Ascending aorta (tissue), 2 donors: ENCODE measurements at regions not wholly inside any gene's neighbourhood (a gene's known extent, or its start where the extent isn't known, plus 50 kb on each side); places are given as distances from the start of the nearest gene placed in this dataset.

Experiments used
- DNase-seq, 2 donors: peaks; one replicate each; pipeline ENCODE4 v3.0.0-alpha.2; 2019; ENCODE audit warnings: low spot score in 2 of 2
- H3K27ac ChIP-seq, 2 donors: fragments of 200-600 bp; sonication (generic); one replicate each; pipeline ENCODE4 v1.5.1; 2016 to 2017; ENCODE audit warnings: mild to moderate bottlenecking in 1 of 2
- H3K27me3 ChIP-seq: fragments of 200-600 bp; sonication (generic); one replicate; pipeline ENCODE4 v1.5.1; 2017
- H3K36me3 ChIP-seq, 2 donors: fragments of 200-600 bp; sonication (generic); one replicate each; pipeline ENCODE4 v1.5.1; 2016
- H3K4me1 ChIP-seq, 2 donors: fragments of 200-600 bp; sonication (generic); one replicate each; pipeline ENCODE4 v1.5.1; 2016 to 2017; ENCODE audit warnings: mild to moderate bottlenecking in 1 of 2
- H3K4me3 ChIP-seq, 2 donors: fragments of 200-600 bp; sonication (generic); one replicate each; pipeline ENCODE4 v1.5.1; 2016 to 2017; ENCODE audit warnings: mild to moderate bottlenecking in 1 of 2
- H3K9me3 ChIP-seq, 2 donors: fragments of 200-600 bp; sonication (generic); one replicate each; pipeline ENCODE4 v1.5.1; 2016
- CTCF ChIP-seq, 3 experiments: fragments of 200-600 bp in 2 of 3; fragments of 450-650 bp in 1 of 3; sonication (generic) in 2 of 3; IDR thresholded peaks; one replicate each; pipeline ENCODE4 v1.5.1; 2016 to 2019; ENCODE audit warnings: antibody characterized with exemption in 3 of 3, mild to moderate bottlenecking in 1 of 3, moderate library complexity in 1 of 3
- intact Hi-C: fragments of 100-400 bp; cut with DNase I; formaldehyde crosslinking; loops from one replicate; pipeline ENCODE4 v1.15.1; 2023

- TF ChIP-seq CTCF (IDR thresholded peaks at IDR 0.05): no peak
- H3K27me3 ChIP-seq: no peaks in the 10 kb centered on the region
- intact Hi-C loops: no loop called here
- H3K9me3 ChIP-seq: no peaks in the 10 kb centered on the region
- no peak for DNase-seq
- H3K27ac ChIP-seq: no peak overlapping the region
- no peaks in the 10 kb centered on the region for H3K36me3 ChIP-seq
- no peaks in the 10 kb centered on the region for H3K4me1 ChIP-seq
- no peak overlapping the region for H3K4me3 ChIP-seq
Measured at GRCh38 chr20:22245139-22245538, 339.2 kb downstream of the FOXA2 start.

- H3K27me3 ChIP-seq: no peaks in the 10 kb centered on the region
- intact Hi-C loops: no loop called here
- no peak for TF ChIP-seq CTCF (IDR thresholded peaks at IDR 0.05)
- no peaks in the 10 kb centered on the region for H3K36me3 ChIP-seq
- H3K4me3 ChIP-seq: no peak overlapping the region
- no peak for DNase-seq
- no peak overlapping the region for H3K27ac ChIP-seq
- H3K4me1 ChIP-seq: no peaks in the 10 kb centered on the region
- no peaks in the 10 kb centered on the region for H3K9me3 ChIP-seq
Measured at GRCh38 chr20:22243067-22243466, 341.3 kb downstream of the FOXA2 start.

DNA sequence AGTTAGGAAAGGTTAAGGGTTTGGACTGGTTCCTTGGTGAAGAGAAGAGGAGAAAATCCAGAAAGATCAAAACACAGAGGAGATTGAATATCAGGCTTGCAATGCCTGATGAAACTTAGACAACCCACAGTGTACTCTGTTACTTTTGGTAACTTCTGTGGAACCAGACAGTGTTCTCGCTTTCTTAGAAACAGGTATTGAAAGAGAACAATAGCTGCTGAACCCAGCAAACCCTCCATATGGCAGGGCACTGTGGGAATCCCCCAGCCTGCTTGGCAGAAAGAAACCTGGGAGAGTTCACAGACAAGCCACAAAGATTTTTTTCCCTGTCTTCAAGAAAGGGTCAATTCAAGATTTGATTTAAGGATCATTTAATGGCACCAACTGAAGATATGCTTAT is 342.8 kb downstream of the FOXA2 start:
- H3K4me3 ChIP-seq: no peak overlapping the region
- no peaks in the 10 kb centered on the region for H3K9me3 ChIP-seq
- DNase-seq: no peak
- H3K27ac ChIP-seq: no peak overlapping the region
- no peaks in the 10 kb centered on the region for H3K4me1 ChIP-seq
- no peak for TF ChIP-seq CTCF (IDR thresholded peaks at IDR 0.05)
- H3K27me3 ChIP-seq: no peaks in the 10 kb centered on the region
- intact Hi-C loops: no loop called here
- H3K36me3 ChIP-seq: no peaks in the 10 kb centered on the region

- Histone ChIP-seq H3K36me3 (no peaks in the 10 kb centered on the region), H3K27ac (no peak overlapping the region), H3K4me1 (no peaks in the 10 kb centered on the region), H3K27me3 (no peaks in the 10 kb centered on the region), H3K4me3 (no peak overlapping the region), H3K9me3 (no peaks in the 10 kb centered on the region)
- no peak for DNase-seq
- TF ChIP-seq CTCF (IDR thresholded peaks at IDR 0.05): no peak
- intact Hi-C loops: no loop called here
Measured at GRCh38 chr20:22232923-22233322, 351.4 kb downstream of the FOXA2 start.

DNA sequence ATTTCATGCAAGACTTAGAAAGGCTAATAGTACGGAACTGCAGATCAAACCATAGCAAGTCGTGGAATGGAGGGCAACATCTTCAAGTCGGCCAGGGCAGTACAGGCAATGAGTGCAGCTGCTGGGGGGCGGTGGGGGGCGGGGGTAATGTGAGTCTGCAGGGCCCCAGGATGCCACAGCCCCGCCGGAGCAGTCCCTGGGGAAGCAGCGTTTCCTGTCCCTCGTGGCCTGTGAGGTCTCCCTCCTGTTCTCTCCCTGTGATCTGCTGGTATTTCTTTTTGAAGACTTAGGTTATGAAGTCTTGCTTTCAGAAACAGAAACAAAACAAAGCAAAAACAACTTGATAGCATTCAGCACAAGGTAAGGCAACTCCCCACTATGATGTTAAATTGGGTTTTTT is 351.9 kb downstream of the FOXA2 start:
- no peak for DNase-seq
- intact Hi-C loops: no loop called here
- no peaks in the 10 kb centered on the region for H3K4me1 ChIP-seq
- H3K9me3 ChIP-seq: no peaks in the 10 kb centered on the region
- H3K4me3 ChIP-seq: no peak overlapping the region
- no peak for TF ChIP-seq CTCF (IDR thresholded peaks at IDR 0.05)
- no peak overlapping the region for H3K27ac ChIP-seq
- H3K36me3 ChIP-seq: no peaks in the 10 kb centered on the region
- H3K27me3 ChIP-seq: no peaks in the 10 kb centered on the region
